AG09319 (cell line): ENCODE measurements at regions not wholly inside any gene's neighbourhood (a gene's known extent, or its start where the extent isn't known, plus 50 kb on each side); places are given as distances from the start of the nearest gene placed in this dataset.
A peak's percentile ranks its signal among the peaks of the same experiment; 100 is the strongest.

Source experiments
- DNase-seq: peaks from one replicate; pipeline ENCODE4 v3.0.0-alpha.2; 2010; ENCODE audit warnings: low read depth; ENCODE audit errors: extremely low read depth
- CTCF ChIP-seq: IDR thresholded peaks from 2 replicates; pipeline ENCODE4 v1.5.1; 2011; ENCODE audit warnings: low read depth, mild to moderate bottlenecking, inconsistent platforms, low read length, moderate library complexity

- DNase-seq: no peak
- no peak for TF ChIP-seq CTCF
These were observed 75.2 kb upstream of the TBX5 start for GRCh38 chr12:114481200-114481535.

GRCh38 chr12:114480337-114481199 lies 74.6 kb upstream of the TBX5 start:
- TF ChIP-seq CTCF: no peak
- no peak for DNase-seq

GRCh38 chr12:114479831-114480230 lies 73.9 kb upstream of the TBX5 start:
- no peak for TF ChIP-seq CTCF

GRCh38 chr12:114478865-114479264 lies 72.9 kb upstream of the TBX5 start:
- DNase-seq: no peak
- TF ChIP-seq CTCF: no peak

More at GRCh38 chr12:114479831-114480230, 73.9 kb upstream of the TBX5 start:
- no peak for DNase-seq

- DNase-seq: no peak
- TF ChIP-seq CTCF: no peak
These were observed 72.0 kb upstream of the TBX5 start for GRCh38 chr12:114477989-114478395.

GRCh38 chr12:114476159-114476558 lies 70.2 kb upstream of the TBX5 start:
- TF ChIP-seq CTCF: peak; percentile 29
- no peak for DNase-seq

GRCh38 chr12:114473717-114474116 lies 67.8 kb upstream of the TBX5 start:
- TF ChIP-seq CTCF: no peak
- DNase-seq: no peak
